Choroid plexus epithelial cell (primary cell): ENCODE measurements at regions not wholly inside any gene's neighbourhood (a gene's known extent, or its start where the extent isn't known, plus 50 kb on each side); places are given as distances from the start of the nearest gene placed in this dataset.

ENCODE experiments used
- DNase-seq: peaks from one replicate; pipeline ENCODE4 v3.0.0-alpha.2; 2010; ENCODE audit warnings: low read depth
- H3K4me3 ChIP-seq: 2 replicates; pipeline ENCODE4 v1.5.1; 2011; ENCODE audit warnings: low read depth, mild to moderate bottlenecking, control low read depth, low read length, moderate library complexity
- TF ChIP-seq, protein P1 (sequence below): conservative IDR thresholded peaks from 2 replicates; pipeline ENCODE4 v1.5.1; 2011; ENCODE audit warnings: low read depth, mild to moderate bottlenecking, control low read depth, inconsistent platforms, low read length, moderate library complexity

DNA sequence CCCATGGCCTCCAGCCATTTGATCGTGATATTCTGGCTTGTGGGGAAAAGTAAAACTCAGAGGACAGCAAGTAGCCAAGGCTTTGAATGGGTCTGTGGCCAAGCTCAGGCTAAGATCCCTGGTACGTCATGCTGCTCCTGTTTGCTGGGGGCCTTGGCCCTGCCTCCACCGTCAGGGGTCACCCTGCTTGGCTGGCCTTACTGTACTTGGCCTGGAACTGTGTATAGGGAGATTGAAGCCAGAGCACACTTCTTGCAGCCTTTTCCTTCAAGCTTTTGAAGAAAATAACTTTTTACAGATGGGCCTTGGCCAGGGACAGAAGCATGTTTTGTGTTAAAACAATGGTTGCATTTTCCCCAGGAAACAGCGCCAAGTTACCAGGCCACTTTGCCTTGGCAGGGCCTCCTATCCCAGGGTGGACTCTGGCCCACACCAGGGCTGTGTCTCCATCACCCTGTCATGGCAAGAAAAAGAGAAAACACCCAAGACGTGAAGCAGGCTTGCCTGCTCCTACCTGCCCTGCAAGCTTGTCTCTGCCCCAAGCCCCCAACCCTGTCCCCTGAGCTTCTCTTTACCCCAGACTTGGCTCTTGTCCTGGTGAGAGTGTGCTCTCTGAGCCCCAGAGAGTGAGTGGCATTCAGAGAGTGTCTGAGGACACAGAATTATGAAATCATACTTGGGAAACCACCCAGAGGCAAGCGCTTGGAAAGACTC is 286.9 kb downstream of the GADD45G start:
- no peak overlapping the region for H3K4me3 ChIP-seq
- DNase-seq = no peak
- TF ChIP-seq, protein P1, sequence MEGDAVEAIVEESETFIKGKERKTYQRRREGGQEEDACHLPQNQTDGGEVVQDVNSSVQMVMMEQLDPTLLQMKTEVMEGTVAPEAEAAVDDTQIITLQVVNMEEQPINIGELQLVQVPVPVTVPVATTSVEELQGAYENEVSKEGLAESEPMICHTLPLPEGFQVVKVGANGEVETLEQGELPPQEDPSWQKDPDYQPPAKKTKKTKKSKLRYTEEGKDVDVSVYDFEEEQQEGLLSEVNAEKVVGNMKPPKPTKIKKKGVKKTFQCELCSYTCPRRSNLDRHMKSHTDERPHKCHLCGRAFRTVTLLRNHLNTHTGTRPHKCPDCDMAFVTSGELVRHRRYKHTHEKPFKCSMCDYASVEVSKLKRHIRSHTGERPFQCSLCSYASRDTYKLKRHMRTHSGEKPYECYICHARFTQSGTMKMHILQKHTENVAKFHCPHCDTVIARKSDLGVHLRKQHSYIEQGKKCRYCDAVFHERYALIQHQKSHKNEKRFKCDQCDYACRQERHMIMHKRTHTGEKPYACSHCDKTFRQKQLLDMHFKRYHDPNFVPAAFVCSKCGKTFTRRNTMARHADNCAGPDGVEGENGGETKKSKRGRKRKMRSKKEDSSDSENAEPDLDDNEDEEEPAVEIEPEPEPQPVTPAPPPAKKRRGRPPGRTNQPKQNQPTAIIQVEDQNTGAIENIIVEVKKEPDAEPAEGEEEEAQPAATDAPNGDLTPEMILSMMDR = no peak

- no peak overlapping the region for H3K4me3 ChIP-seq
- TF ChIP-seq, protein P1 = no peak
- no peak for DNase-seq
These were observed 288.1 kb downstream of the GADD45G start for GRCh38 chr9:89892920-89893319.

- DNase-seq = no peak
- TF ChIP-seq, protein P1 = no peak
- no peak overlapping the region for H3K4me3 ChIP-seq
These were observed 289.1 kb downstream of the GADD45G start for GRCh38 chr9:89893886-89894285.

- no peak for DNase-seq
- H3K4me3 ChIP-seq = no peak overlapping the region
- TF ChIP-seq, protein P1 = no peak
These were observed 292.1 kb downstream of the GADD45G start for GRCh38 chr9:89896806-89897340.

GRCh38 chr9:89899573-89899972 is 294.8 kb downstream of the GADD45G start:
- H3K4me3 ChIP-seq = no peak overlapping the region
- TF ChIP-seq, protein P1 = no peak
- DNase-seq = no peak

- DNase-seq = no peak
- no peak overlapping the region for H3K4me3 ChIP-seq
- TF ChIP-seq, protein P1 = no peak
These were observed 297.1 kb downstream of the GADD45G start for GRCh38 chr9:89901920-89902319.
